ENCODE measurements at regions not wholly inside any gene's neighbourhood (a gene's known extent, or its start where the extent isn't known, plus 50 kb on each side); places are given as distances from the start of the nearest gene placed in this dataset.

DNA sequence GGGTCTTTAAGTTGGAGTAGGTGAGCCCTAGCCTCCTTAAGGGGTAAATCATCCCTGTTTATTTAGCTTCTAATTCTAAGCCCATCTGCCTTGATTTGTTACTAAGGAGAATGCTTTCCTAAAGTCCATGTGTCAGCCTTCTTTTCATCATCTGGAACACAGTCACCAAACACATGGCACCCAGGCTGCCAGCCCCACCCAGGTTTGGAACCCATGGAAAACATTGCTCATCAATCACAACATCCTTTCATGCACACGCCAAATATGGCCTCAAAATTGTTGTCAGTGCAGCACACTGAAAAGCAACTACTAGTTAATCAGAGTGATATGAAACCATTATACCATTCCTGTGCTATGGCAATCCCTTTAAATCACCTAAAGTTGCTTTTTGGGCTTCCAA is 386.7 kb upstream of the ESRRG start:
- no peaks in the 10 kb centered on the region for H3K4me1 ChIP-seq (ENCODE audit: insufficient read depth, low read length)
- no peaks in the 10 kb centered on the region for H3K27me3 ChIP-seq (ENCODE audit: insufficient read depth, low read length)
- H3K9me3 ChIP-seq (ENCODE audit: insufficient read depth, low read depth, low read length): no peaks in the 10 kb centered on the region
- H3K36me3 ChIP-seq (ENCODE audit: insufficient read depth, low read length): no peaks in the 10 kb centered on the region
- H3K9ac ChIP-seq (ENCODE audit: low read depth, low read length): no peak overlapping the region
- no peak overlapping the region for H3K27ac ChIP-seq (ENCODE audit: low read depth, low read length)
- H3K4me3 ChIP-seq (ENCODE audit: low read length): no peak overlapping the region
- 78% methylated on average over 1 of the region's 1 CpG for WGBS

DNA sequence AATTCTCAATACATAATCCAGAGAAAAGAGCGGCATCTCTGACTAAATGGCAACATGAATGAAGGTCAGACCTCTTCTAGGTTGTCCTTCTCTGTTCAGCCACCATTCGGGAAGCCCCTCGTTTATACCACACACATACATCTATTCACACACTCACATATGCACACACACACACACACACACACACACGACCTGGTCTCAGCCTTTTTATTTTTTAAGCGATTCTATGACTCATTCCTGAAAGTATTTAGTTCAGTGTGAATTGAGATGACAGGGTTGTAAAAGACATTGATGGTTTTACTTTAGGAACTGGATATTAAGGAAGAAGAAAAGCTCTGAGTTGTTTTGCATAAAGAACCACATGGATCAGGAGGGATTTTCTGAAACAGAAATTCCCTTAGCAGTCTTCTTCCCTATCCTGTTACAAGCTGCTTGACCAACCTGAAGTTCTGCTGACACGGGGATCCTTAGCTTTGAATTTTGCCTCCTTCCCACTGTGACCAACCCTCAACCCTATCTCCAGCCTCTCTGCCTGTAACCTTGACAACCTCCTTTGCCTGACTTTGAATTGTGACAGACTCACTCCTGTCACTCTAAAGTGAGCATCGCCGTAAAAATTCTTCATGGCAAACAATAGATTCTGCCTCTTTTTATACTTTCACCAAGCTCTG is 383.1 kb upstream of the ESRRG start:
- Histone ChIP-seq H3K9me3 (ENCODE audit: insufficient read depth, low read depth, low read length) (no peaks in the 10 kb centered on the region), H3K4me3 (ENCODE audit: low read length) (no peak overlapping the region), H3K4me1 (ENCODE audit: insufficient read depth, low read length) (no peaks in the 10 kb centered on the region), H3K27me3 (ENCODE audit: insufficient read depth, low read length) (no peaks in the 10 kb centered on the region), H3K36me3 (ENCODE audit: insufficient read depth, low read length) (no peaks in the 10 kb centered on the region), H3K9ac (ENCODE audit: low read depth, low read length) (no peak overlapping the region), H3K27ac (ENCODE audit: low read depth, low read length) (no peak overlapping the region)
- 75% methylated on average over 8 of the region's 8 CpGs for WGBS

DNA sequence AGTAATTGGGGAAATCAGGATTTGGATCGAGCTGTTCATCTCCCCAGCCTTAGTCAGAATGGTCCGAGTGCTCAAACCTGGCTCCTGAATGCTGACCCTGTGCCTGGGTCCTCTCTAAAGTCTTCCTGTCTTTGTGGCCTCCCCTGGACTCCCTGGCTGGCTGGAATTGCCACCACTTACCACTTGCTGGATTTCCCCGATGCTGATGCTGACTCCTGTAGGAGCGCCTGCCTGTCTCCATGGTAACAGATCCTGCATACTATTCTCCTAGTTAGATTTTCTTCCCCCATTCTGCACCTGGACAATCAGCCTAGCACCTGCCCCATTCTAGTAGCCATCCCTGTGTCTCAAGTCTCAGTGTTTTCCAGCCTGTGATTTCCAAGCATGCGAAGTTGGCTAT is 382.2 kb upstream of the ESRRG start:
- H3K9ac ChIP-seq (ENCODE audit: low read depth, low read length): no peak overlapping the region
- no peaks in the 10 kb centered on the region for H3K36me3 ChIP-seq (ENCODE audit: insufficient read depth, low read length)
- no peak overlapping the region for H3K27ac ChIP-seq (ENCODE audit: low read depth, low read length)
- H3K4me1 ChIP-seq (ENCODE audit: insufficient read depth, low read length): no peaks in the 10 kb centered on the region
- H3K9me3 ChIP-seq (ENCODE audit: insufficient read depth, low read depth, low read length): no peaks in the 10 kb centered on the region
- H3K27me3 ChIP-seq (ENCODE audit: insufficient read depth, low read length): no peaks in the 10 kb centered on the region
- H3K4me3 ChIP-seq (ENCODE audit: low read length): no peak overlapping the region
- WGBS: 94% methylated on average over 5 of the region's 5 CpGs

DNA sequence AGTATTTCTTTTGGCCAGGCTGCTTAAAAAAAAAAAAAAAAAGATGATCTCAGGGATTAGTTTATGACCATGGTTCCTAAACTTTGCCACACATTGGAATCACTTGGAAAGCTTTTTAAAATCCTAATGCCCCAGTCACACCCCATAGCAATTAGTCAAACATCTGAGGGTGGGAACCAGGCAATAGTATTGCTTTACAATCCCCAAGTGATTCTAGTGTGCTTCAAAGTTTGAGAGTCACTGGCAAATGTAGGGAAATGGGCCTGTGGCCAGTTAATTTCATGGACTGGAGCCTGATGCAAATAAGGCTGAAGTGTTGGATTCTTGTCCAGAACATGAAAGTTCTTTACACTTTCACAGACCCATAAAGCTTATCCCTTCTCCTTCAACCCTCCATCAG is 374.6 kb upstream of the ESRRG start:
- H3K36me3 ChIP-seq (ENCODE audit: insufficient read depth, low read length): no peaks in the 10 kb centered on the region
- H3K27me3 ChIP-seq (ENCODE audit: insufficient read depth, low read length): no peaks in the 10 kb centered on the region
- no peak overlapping the region for H3K4me3 ChIP-seq (ENCODE audit: low read length)
- H3K27ac ChIP-seq (ENCODE audit: low read depth, low read length): no peak overlapping the region
- H3K9me3 ChIP-seq (ENCODE audit: insufficient read depth, low read depth, low read length): no peaks in the 10 kb centered on the region
- no peak overlapping the region for H3K9ac ChIP-seq (ENCODE audit: low read depth, low read length)
- no peaks in the 10 kb centered on the region for H3K4me1 ChIP-seq (ENCODE audit: insufficient read depth, low read length)

DNA sequence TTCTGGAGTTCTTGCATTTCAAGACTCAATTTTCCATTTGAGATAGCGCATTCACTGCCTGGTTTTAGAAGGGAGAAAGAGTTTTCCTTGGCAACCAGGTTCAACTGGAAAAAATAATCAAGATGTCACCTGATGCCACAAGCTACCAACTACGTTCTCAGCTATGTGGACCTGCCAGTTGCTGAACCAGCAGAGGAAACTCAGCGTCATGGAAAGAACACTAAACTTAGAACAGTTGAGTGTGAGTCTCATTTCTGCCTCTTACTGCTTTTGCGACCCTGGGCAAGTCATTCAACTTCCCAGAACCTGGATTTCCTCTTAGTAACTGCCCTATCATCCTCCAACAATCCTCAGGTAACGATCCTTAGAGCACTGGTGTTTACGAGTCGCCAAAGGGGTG is 373.0 kb upstream of the ESRRG start:
- peaks cover 12% of the 10 kb centered on the region for H3K27me3 ChIP-seq (ENCODE audit: insufficient read depth, low read length)
- no peaks in the 10 kb centered on the region for H3K36me3 ChIP-seq (ENCODE audit: insufficient read depth, low read length)
- H3K9me3 ChIP-seq (ENCODE audit: insufficient read depth, low read depth, low read length): no peaks in the 10 kb centered on the region
- no peaks in the 10 kb centered on the region for H3K4me1 ChIP-seq (ENCODE audit: insufficient read depth, low read length)
- no peak overlapping the region for H3K27ac ChIP-seq (ENCODE audit: low read depth, low read length)
- no peak overlapping the region for H3K9ac ChIP-seq (ENCODE audit: low read depth, low read length)
- 92% methylated on average over 7 of the region's 7 CpGs for WGBS
- no peak overlapping the region for H3K4me3 ChIP-seq (ENCODE audit: low read length)

DNA sequence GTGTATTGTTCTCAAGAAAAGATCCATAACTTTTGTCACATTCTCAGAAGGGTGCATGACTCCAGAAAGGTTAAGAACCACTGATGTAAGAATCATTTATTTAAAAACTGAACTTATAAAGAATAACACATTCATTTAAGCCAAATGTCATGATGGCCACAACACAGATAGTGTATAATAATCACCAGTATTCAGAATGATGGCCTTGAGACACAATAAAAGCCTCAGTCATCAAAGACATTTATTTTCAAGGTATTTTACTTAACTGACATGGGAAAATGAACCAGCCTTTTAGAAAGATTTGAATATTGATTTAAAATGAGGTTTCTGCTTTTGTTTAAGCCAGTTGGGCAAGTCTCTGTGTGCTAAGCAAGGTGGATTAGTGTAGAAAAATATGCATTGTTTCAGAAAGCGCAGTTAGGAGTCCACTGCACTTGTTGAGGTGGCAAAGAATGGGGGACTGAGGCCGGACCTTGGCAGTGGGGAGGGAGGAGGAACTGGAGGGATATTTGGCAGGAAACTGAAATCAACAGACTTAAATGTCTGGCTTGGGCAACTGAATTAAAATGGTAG is 371.9 kb upstream of the ESRRG start:
- WGBS: 93% methylated on average over 2 of the region's 2 CpGs
- no peaks in the 10 kb centered on the region for H3K4me1 ChIP-seq (ENCODE audit: insufficient read depth, low read length)
- H3K27me3 ChIP-seq (ENCODE audit: insufficient read depth, low read length): peaks cover 23% of the 10 kb centered on the region
- H3K9me3 ChIP-seq (ENCODE audit: insufficient read depth, low read depth, low read length): no peaks in the 10 kb centered on the region
- no peak overlapping the region for H3K27ac ChIP-seq (ENCODE audit: low read depth, low read length)
- H3K4me3 ChIP-seq (ENCODE audit: low read length): no peak overlapping the region
- no peak overlapping the region for H3K9ac ChIP-seq (ENCODE audit: low read depth, low read length)
- no peaks in the 10 kb centered on the region for H3K36me3 ChIP-seq (ENCODE audit: insufficient read depth, low read length)

DNA sequence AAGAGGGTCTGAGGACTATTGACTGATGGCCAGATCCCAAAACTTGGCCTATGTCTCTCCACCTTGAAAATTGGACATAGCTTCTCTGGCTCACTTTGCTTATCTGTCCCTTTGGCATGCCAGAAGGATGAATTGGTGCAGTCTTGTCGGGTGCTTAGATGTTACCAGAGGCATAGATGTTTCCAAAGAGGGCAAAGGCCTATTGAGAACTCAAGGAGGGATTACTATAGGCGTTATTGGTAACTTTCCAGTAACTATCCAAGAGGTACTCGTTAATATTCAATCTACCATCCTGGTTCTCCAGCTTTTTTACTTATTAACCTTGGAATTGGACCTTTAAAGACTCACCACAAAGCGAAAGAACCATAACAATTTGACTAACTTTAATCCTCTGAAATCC is 368.3 kb upstream of the ESRRG start:
- Histone ChIP-seq H3K27me3 (ENCODE audit: insufficient read depth, low read length) (peaks cover 59% of the 10 kb centered on the region), H3K36me3 (ENCODE audit: insufficient read depth, low read length) (no peaks in the 10 kb centered on the region), H3K4me3 (ENCODE audit: low read length) (no peak overlapping the region), H3K27ac (ENCODE audit: low read depth, low read length) (no peak overlapping the region), H3K4me1 (ENCODE audit: insufficient read depth, low read length) (peaks cover 19% of the 10 kb centered on the region), H3K9ac (ENCODE audit: low read depth, low read length) (no peak overlapping the region), H3K9me3 (ENCODE audit: insufficient read depth, low read depth, low read length) (no peaks in the 10 kb centered on the region)
- WGBS: 91% methylated on average over 4 of the region's 4 CpGs

DNA sequence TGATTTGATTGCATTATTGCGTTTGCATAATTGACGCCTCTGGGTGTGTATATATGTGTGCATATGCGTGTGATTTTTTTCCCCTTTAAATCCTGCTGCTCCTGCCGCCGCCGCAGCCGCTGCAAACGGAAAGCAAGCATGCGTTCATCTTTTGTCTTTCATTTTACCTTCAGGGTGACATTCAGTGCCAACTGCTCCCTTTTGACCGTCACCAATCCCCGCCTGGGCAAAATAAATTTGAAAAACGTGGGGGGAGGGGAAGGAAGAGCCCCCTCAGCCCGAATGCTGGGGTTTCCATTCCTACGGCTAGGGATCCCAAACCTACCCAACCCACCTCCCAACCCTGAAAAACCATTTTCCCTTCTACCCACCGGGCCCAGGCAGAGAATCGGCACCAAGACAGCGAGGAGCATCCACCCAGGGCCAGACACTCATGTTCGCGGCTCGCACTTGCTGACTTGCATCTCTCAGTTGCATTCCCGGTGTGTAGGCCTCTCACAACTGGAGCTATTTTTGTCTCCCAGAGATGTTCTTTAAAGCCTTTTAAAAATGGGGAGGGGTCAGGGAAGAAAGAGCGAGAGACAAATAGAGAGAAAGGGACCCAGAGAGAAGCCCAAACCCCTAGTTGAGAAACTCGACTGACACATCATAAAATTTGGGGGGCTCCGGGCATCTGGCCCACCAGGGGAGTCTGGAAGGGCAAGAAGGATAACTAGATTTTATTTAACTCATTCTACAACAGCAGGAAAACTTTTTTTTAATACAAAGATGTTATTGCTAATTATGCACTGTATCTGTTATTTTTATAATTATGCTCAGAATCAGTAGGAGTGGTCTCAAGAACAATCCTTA is 367.1 kb upstream of the ESRRG start:
- Histone ChIP-seq H3K4me1 (ENCODE audit: insufficient read depth, low read length) (peaks cover 19% of the 10 kb centered on the region), H3K27me3 (ENCODE audit: insufficient read depth, low read length) (peaks cover 64% of the 10 kb centered on the region), H3K27ac (ENCODE audit: low read depth, low read length) (no peak overlapping the region), H3K9ac (ENCODE audit: low read depth, low read length) (no peak overlapping the region), H3K9me3 (ENCODE audit: insufficient read depth, low read depth, low read length) (no peaks in the 10 kb centered on the region), H3K36me3 (ENCODE audit: insufficient read depth, low read length) (no peaks in the 10 kb centered on the region), H3K4me3 (ENCODE audit: low read length) (peak overlapping the region; percentile 58)
- WGBS: 20% methylated on average over 24 of the region's 24 CpGs

DNA sequence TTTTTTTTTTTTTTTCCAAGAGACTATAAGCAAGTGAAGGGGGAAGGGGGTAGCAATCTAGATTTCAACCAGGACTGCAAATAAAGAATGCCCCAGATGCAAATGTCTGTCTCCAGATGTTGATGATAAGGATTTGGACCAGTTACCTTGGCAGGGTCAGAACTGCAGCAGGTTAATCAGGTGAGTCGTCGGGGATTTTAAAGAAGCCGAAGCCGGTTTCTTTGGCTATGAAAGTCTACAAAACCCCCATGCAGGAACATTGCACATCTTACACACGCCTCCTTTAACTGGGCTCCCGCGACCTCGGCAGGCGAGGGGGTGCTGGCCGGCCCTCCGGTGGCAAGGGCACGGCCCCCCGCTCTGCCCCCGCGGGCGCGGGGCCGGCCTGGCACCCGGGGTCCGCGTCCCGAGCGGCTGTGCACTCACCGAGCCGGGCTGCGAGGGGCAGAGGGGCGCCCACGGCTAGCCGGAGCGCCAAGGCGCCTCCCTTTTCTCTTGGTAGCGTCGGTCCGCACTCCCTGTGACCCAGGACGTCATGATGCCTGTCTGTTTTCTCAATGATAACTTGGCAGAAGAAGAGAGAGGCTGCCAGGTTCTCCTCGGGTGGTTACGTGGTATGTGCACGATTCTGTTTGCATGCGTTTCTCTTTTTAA is 366.3 kb upstream of the ESRRG start:
- Histone ChIP-seq H3K27me3 (ENCODE audit: insufficient read depth, low read length) (peaks cover 64% of the 10 kb centered on the region), H3K9ac (ENCODE audit: low read depth, low read length) (peak overlapping the region; percentile 53), H3K4me3 (ENCODE audit: low read length) (peak overlapping the region; percentile 58), H3K27ac (ENCODE audit: low read depth, low read length) (no peak overlapping the region), H3K4me1 (ENCODE audit: insufficient read depth, low read length) (peaks cover 19% of the 10 kb centered on the region), H3K9me3 (ENCODE audit: insufficient read depth, low read depth, low read length) (no peaks in the 10 kb centered on the region), H3K36me3 (ENCODE audit: insufficient read depth, low read length) (no peaks in the 10 kb centered on the region)
- under 1% methylated on average over 35 of the region's 39 CpGs for whole genome bisulfite sequencing

DNA sequence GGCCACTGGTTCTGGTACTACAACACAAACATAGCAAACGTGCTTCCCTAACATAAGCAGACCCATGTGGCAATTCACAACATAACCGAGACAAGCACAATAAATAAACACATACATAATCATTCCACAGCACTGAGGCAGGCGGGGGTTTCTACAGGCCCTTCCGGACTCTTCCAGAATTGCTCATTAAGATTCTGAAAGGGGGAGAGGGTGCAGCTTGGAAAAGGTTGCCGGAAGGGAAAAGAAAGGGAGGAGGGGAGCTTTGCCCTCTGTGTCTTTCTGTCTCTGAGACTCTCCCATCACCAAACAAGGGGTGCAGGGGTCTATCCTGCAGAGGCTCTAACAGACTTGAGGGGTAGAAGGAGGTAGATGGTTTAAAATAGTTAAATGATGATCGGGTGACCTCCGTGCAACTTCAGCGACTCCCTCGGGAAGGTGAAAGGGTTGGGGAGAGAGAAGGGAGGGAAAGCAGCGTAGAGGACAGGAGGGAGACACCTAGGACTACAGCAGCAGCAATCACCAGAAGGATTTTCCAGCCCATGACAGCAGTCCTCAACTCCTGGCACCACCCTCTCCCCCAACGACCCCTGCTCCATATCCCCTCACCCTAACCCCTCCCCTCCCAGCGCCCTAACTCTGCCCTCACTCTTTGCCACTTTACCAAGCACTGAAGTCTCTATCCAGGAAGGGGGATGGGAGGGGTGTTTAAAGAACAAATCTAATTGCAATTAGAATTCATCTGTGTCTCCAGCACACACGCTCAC is 365.5 kb upstream of the ESRRG start:
- no peaks in the 10 kb centered on the region for H3K9me3 ChIP-seq (ENCODE audit: insufficient read depth, low read depth, low read length)
- H3K36me3 ChIP-seq (ENCODE audit: insufficient read depth, low read length): no peaks in the 10 kb centered on the region
- WGBS: 2% methylated on average over 12 of the region's 13 CpGs
- no peak overlapping the region for H3K27ac ChIP-seq (ENCODE audit: low read depth, low read length)
- H3K4me1 ChIP-seq (ENCODE audit: insufficient read depth, low read length): peaks cover 19% of the 10 kb centered on the region
- H3K9ac ChIP-seq (ENCODE audit: low read depth, low read length): no peak overlapping the region
- peaks cover 64% of the 10 kb centered on the region for H3K27me3 ChIP-seq (ENCODE audit: insufficient read depth, low read length)
- H3K4me3 ChIP-seq (ENCODE audit: low read length): peak overlapping the region; percentile 58
